Spleen (tissue), 7 donors: ENCODE measurements at regions not wholly inside any gene's neighbourhood (a gene's known extent, or its start where the extent isn't known, plus 50 kb on each side); places are given as distances from the start of the nearest gene placed in this dataset.

Experiments
- CTCF ChIP-seq, 11 experiments: fragments of 200-600 bp in 7 of 11; fragments of 450-650 bp in 4 of 11; sonication (generic) in 4 of 11; IDR thresholded peaks in 8 of 11; conservative IDR thresholded peaks in 3 of 11; 1 replicate in 7 of 11; 2 replicates in 4 of 11; pipeline versions ENCODE4 v1.4.0 to v1.8.0; 2016 to 2021; ENCODE audit warnings: antibody characterized with exemption in 11 of 11, inconsistent platforms in 4 of 11, mild to moderate bottlenecking in 1 of 11
- POLR2A ChIP-seq, 3 donors: fragments of 450-650 bp; IDR thresholded peaks; one replicate each; pipeline ENCODE4 v1.5.1; 2017; ENCODE audit warnings: antibody characterized with exemption in 3 of 3, mild to moderate bottlenecking in 1 of 3
- POLR2AphosphoS5 ChIP-seq, 3 donors: sonication (generic); formaldehyde crosslinking; IDR thresholded peaks; one replicate each; pipeline ENCODE4 v1.5.1; 2017; ENCODE audit warnings: antibody characterized with exemption in 3 of 3
- donor health status: DM: no; HTN: no; CAD: no; lungs with moderate emphysema.
- donor health status: DM: no; HTN: no; CAD: no.
- donor health status: DM: no; HTN: no; CAD: no.

- TF ChIP-seq CTCF (IDR thresholded peaks at IDR 0.05 in 8 of 11, conservative IDR thresholded peaks at IDR 0.05 in 3 of 11) = no peak
- TF ChIP-seq POLR2A (IDR thresholded peaks at IDR 0.05) = no peak
- TF ChIP-seq POLR2AphosphoS5 (IDR thresholded peaks at IDR 0.05) = no peak
Observed at GRCh38 chr11:121953122-121953521, 162.9 kb downstream of the BLID start.
